ENCODE measurements at regions not wholly inside any gene's neighbourhood (a gene's known extent, or its start where the extent isn't known, plus 50 kb on each side); places are given as distances from the start of the nearest gene placed in this dataset.

DNA sequence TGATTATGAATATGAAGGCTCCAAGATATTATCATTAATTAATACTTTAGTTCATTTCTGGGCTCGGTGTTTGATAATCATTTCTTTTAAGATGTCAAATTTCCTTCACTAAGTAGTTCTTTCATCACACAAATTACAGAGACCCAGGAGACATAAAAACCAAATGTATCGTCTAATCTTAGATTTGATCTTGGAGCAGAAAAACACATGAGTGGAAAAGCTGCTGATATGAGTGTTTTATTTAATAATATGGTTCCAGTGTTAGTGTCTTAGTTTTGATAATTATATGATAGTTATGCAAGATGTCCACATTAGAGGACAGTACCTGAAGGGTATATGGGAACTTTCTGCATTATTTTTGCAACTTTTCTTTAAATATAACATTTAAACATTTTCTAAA, 494.5 kb upstream of the RAG2 start:
- no peak for DNase-seq

DNA sequence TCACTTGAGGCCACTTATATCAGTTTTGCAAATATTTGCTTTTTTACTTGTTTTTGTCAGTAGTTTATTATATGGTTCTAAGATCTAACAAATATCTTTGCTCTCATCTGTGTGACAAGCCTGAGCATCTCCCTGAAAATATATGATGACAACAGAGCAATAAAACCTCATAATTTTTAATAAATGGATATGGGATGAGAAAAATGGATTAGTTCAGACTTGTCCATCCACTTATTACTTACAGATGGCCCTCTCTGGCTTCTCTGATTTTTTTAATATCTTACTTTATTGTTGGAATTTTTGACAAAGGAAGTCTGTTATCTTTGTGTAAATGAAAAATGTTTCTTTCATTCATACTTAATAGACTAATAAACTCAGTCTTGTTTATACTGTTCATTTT, 491.4 kb upstream of the RAG2 start:
- no peak for DNase-seq

DNA sequence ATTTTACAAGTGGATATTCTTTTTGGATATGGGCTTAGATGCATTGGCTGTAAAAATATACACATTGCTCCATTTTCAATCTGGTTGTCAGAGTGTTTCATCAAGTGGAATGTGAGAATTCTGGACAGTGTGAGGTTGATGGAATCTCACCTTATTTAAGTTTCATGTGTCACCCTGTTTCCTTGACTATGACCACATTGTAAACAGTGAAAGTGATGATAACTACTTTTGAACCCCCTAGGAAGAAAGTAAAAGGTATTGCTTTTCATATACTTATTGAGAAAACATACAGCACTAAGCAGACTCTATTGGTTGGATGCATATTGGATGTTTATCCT, 490.5 kb upstream of the RAG2 start:
- DNase-seq: no peak

DNA sequence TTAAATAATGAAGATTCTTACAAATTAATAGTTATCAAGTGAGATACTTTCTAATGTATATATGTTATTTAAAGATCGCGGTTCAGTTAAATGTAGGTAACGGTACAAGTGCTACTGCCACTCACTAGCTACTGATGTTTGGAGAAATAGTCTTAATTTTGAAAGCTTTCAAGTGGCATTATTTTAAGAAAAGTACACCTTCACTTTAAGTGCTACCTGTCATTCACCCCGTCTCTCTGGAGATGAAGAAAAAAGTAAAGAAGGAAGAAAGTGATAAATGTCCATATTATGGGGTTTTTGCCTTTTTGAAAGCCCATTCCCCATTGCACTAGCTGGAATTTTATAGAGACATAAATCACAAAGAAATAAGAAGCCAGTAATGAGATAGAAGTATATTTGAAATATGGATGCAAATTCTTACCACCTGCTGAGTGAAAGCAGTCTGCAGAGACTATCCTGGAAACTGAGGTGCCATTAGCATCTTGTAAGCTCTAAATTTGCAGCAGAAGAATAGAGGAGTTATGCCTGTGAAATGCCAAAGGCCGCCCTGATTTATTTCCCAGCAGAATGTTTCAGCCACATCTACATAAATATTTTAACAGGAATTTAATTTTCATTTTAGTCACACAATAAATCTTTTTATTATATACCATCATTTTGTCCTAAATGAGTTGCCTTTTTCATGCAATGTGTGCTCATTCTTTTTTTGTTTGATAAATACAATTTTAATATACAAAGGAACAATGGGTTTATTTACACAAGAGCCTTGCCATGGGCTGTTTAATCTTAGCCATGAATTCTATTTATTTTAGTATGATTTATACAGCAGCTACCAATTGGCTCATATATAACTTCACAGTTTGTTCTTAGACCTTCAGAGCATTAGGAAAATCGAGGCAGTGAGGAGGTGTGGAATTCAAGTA, 489.9 kb upstream of the RAG2 start:
- no peak for DNase-seq

DNA sequence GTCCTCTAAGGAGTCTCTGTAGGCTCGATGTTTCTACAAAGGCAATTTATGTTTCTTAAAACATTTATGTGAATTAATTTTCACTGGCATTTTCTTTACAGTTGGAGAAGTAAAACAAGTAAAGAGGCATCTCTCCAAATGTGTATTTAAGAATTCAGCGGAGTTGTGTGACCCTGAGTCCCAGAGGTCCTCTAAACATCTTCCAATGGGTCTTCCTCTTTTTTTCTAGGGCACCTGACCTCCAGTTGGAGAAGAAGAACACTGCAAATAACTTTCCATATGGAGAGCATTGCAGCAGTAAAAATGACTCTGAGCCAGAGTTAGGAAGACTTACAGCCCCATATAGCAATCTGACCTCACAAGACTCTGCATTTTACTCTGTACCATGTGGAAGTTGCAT, 480.5 kb upstream of the RAG2 start:
- DNase-seq: no peak

DNA sequence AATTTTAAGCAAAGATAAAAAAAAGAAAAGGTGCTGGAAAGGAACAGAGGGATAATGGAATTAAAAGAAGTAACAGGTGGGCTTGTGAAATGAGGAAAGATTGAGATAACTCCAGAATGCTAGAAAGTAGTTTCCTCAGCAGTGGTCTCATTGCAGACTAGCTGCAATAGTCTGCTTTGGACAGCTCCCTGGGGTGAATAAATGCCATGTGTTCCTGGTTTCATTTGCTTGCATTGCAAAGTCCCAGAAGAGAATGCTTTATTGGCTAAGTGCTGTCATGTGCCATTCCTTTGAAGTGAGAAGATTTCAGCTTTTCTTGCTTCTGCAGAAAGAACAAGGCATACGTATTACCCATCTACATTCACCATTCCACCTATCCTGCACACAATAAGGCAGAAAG, 478.8 kb upstream of the RAG2 start:
- DNase-seq: peak; percentile 1

DNA sequence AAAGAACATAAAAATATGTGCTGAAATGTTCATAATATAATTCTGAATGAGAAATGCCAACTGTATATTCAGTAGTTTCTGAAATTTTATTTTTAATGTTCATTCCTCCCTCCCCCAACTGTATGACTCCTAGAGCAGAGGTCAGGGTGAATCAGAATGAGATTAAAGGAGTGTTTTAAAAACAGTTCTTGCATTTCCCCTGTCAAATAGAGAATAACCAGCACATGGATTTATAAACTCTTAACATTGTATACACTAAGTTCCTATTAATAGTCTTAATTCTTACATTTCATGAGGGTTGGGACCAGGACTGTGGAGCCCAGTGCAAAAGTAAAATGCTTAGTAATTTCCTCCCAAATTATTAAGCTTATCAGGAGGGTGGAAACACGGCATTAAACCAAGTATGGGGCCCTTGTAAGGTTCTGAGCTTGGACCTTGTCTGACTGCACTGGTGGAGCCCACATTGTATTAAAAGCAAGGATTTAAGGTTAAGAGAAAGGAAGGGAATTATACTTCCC, 474.6 kb upstream of the RAG2 start:
- no peak for DNase-seq

DNA sequence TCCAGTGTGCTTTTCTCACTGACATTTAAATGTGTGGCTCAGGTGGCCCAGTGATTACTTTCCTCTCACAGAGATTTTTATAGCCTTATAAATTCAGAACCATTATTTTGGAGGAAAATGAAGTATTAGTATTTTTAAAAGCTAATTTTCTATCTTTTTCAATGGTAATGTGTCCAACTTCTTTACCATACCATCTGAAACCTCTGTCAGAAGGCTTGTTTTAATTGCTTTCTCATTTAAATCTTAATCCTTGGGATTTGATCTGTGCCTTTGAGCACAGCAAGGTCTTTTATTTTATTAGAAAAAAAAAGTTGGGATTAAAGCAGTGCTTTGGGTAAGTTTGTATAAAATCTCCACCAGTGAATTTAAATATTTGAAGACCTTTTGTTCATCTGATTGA, 452.3 kb upstream of the RAG2 start:
- DNase-seq: no peak

DNA sequence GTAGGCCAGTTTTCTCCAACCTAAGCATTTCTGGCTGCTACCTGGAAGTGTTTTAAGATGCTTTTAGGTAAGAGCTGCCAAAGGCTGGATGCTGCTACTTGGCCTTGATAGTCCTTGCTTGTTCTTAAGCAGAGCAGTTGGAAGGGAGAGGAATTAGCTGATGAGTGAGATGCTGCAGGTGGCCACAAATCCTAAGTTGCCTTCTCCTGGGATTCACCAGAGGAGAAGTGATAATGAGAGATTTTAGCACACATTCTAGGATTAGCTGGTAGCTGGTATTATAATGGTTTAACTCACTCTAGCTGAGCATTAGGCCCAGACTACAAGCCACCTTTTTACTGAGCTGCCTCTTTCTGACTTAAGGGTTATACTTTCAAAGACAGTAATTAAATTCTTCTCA, 442.9 kb upstream of the RAG2 start:
- DNase-seq: no peak

DNA sequence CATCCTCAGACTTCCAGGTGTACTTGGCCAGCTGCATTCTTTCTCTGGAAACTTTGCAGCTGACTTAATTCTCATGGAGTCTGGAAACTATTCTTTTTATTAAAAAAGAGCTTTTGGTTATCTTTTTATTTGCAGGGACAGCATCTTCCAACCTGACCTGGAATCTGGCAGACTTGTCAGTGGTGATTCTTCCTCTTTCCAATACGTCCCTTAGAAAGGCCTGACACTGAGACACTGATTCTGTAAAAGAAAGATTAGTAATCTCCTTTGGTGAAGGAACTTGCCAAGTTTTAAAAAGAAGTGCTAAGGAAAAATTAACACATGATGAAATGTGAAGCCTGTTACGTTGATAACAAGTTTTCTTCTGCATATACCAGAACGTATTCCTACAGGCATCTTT, 440.9 kb upstream of the RAG2 start:
- no peak for DNase-seq

DNA sequence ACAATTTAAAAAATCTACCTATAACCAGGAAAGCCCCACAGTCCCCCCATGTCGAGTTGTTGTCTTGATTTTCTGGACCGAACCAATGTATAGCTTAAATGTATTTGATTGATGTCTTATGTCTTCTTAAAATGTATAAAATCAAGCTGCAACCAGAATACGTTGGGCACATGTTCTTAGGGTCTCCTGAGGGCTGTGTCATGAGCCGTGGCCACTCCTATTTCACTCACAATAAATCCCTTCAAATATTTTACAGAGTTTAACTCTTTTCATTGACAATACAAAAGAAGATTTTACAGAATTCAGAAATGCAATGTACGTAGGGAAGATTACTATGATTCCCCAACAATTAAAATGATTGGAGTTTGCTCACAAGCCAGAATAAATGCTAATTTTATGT, 428.7 kb upstream of the RAG2 start:
- DNase-seq: no peak

DNA sequence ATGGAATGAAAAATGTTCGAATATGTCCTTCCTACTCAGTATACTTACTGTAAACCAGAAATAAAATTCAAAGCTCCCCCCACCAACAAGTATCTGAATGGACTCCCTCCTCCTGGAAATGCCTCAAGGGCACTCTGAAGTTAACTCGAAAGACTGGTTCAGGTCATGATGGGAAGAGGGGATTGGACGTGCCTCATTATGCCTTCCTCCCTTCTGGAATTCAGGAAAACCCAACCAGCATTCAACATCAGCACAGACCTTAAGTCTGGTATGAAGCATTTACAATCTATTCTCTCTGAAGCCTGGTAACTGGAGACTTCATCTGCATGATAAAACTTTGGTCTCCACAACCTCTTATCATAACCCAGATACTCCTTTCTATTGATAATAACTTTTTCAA, 428.3 kb upstream of the RAG2 start:
- no peak for DNase-seq

DNA sequence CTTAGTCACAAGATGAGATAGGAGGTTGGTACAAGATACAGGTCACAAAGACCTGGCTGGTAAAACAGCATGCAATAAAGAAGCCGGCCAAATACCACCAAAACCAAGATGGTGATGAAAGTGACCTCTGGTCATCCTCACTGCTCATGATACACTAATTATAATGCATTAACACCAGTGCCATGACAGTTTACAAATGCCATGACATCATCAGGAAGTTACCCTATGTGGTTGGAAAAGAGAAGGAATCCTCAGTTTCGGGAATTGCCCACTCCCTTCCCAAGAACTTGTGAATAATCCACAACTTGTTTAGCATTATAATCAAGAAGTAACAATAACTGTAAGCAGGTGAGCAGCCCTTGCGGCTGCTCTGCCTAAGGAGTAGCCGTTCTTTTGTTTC, 408.5 kb upstream of the RAG2 start:
- DNase-seq: no peak

DNA sequence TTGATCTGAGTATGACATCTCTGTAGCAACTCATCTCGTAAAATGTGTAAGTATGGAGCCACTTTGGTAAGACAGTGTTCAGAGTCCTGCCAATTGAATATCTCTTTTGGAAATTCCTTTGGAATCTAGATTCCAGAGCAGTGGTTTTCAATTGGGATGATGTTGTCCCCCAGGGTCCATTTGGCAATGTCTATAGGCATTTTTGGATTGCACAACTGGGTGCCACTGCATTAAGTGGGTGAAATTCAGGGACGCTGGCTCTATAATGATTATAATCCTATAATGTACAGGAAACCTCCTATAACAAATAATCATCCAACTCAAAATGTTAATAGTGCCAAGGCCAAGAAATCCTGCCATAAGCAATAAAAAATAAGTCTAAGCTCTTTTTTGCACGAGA, 404.8 kb upstream of the RAG2 start:
- DNase-seq: no peak

DNA sequence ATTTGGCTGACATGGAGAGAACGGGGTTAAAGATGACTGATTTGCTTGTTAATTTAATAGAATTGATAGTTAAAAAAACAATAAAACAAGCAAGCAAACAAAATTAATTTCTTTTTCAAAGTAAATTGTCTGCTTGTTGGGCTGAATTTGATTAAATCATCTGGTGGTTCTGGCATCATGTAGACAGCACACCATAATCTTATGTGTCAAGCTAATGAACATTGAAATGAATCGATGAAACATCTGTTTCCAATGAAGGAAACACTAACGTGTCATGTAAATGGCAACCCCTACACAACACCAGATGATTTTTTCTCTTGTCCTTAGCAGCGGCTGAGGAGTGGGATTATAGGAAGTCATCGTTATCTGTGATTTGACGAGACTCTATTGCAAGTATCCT, 399.6 kb upstream of the RAG2 start:
- DNase-seq: no peak

DNA sequence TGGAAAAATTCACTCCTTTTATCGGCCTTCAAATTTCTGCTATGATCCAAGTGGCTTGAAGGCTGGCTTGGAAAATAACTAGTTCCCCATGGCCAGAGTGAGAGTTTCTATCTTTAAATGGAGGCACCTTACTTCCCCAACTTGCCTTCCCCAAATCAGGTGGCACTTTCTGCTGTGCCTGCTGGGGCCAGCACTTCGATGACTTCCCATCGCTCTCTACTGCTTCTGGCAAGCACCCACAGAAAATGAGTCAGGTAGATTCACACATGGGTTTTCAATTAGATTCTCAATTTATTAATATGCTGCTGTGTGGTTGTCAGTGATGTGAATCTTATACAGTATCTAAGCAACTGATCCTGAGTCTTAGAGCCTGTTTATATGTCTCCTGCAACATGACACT, 398.8 kb upstream of the RAG2 start:
- no peak for DNase-seq

DNA sequence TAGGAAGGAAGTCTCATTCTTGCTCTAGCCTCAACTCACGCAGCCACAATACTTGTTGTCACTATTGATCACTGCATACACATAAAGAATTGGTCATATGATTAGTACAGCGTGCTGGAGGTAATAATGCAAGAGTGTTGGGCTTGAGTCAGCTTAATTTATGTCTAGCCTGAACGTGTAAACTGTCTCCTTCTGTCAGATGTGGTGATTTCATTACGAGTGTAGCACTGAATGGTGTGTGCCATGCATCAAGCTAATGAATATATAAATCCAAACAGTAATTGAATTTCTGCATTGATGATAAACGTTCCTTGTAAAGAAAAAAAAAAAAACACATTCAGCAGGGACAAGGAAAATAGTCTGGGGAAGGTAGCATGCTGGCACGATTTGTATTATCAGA, 396.2 kb upstream of the RAG2 start:
- DNase-seq: no peak

DNA sequence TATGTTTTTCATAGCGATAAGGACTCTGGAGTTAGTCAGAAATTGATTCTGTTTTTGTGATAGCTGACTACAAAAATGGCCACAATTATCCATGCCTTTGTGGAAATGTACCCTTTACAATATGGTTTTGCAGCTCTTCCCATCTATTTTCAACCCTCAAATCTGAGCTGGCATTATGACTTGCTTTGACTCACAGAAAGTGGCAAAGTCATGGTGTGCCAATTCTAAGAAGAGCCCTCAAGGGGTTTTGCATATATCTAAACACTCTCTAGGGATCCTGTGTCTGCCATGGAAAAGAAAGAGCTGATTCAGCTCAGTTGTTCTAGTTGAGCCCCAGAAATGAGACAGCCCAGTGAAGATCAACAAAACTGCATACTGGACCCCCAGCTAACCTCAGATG, 390.5 kb upstream of the RAG2 start:
- no peak for DNase-seq

DNA sequence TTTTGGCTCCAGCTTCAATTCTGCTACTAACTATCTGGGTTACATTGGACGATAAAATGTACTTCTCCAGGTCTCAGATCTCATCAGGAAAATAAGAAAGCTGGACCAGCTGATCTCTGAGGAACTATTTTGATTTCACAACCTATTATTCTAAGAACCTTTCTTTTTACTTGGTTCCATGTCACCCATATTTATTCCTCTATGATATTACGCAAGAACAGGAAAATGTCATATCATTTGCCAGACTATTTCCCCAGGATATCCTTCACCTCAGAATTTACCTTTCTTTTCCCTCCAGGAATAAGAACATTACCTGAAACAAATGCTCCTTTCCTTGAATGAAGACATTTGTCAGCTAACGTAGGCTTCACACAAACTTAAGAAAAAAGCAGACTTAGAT, 387.5 kb upstream of the RAG2 start:
- DNase-seq: no peak

DNA sequence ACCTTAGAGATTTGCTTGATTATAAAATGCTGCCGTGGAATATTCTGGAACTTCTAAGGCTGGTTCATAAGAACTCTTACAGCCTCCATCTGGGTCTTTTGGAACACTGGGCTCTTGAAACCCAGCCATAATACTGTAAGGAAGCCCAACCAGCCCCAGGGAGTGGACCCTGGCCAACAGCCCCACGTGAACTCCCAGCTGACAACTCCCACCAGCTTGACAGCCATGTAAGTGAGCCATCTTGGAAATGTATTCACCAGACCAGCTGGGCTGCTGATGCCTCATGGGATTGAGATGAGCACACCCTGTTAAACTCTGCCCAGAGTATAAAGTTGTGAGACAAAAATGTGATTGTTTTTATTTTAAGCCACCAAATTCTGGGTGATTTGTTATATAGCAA, 378.7 kb upstream of the RAG2 start:
- no peak for DNase-seq

DNA sequence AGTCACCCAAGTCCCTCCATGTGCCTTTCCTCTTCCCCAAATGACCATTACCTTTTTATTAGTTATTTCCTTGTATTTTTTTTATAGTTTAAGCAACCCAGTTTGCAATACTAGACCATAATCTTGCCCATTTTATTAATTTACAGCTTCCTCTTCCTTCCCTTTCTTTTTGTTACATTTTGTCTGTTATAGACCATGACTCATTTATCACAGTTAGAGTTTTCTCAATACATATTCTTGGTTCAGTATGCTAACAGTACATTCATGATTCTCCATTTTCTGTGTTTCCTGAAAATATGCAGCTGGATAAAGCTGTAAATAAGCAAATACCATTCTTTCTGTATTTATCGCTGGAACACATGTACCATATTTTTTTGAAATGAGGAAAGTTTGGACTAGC, 376.7 kb upstream of the RAG2 start:
- no peak for DNase-seq

DNA sequence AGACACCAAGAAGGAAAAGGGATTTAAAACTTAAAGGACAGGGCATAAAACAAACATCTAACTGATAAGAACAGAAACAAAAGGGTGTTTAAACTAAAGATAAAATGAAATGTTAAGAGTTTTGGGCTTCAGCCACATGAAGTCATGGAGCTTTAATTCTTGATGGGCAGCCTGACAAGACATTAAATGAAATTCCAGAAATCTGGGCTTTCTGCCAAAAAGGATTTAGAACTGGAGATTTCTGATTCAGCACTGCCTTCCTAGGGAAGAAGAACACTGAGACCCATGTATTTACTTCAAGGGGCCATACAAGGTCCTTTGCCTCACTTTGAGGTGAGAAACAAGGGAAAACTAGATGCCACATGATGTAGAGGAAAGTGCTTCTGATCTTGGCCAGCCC, 355.9 kb upstream of the RAG2 start:
- peak; percentile 55 for DNase-seq

DNA sequence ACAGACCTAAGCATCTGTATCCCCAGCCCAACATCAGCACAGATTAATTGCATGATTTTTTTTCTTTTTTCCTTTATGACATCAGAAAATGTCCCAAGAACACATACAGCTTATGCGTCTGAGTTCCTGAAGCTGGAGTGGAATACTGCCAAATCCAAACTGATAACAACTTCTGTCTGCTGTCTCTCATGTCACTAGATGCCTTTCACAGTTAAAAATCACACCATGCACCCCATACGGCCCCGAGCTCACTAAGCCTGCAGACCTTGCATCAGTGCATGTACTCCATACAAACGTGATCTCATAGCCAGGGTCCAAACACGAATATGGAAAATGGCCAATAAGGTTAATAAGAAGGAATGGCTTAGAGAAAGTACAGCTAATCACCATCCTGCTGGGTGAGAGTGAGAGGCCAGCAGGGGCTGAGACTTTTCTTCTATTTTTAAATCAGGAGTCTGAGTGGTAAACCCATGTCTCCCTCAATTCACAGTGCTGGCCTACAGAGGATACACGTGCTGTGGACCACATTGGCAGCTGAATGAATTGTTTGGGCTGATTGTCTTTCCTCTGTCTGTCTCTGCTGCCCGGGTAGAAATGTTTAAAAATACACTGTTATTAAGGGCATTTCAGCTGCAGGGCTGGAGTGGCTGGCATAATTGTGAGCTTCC, 350.6 kb upstream of the RAG2 start:
- no peak for DNase-seq

DNA sequence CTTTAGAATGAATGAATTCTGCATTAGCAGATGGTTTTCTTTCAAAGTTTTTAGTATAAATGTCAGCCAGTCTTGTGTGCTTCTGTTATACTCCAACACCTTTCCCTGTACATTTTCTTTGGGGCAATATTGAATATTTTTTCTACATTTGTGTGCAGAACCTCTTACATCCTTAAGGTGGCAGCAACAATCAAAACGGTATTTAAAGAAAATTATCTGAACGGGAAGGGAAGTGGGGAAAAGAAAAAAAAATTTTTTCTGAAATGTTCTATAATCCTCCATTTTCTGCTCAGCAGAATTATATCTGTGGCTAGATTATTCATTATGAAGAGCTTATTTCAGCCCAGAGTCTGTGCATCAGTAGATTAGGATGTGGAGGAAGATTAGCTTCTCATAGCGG, 347.3 kb upstream of the RAG2 start:
- no peak for DNase-seq

DNA sequence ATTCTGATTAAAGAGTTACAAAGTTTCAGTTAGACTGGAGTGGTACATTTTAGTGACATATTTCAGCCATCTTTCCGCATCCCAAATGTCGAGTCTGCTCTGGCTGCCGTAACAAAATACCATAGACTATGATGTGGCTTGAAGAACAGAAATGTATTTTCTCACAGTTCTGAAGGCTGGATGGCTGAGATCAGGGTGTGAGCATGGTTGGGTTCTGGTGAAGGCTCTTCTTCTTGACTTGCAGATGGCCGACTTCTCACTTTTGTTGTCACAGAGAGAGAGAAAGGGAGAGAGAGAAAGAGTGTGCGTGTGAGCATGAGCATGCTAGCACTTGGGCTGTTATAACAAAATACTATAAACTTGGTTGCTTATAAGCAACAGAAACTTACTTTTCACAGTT, 335.4 kb upstream of the RAG2 start:
- no peak for DNase-seq
